ENCODE measurements at regions not wholly inside any gene's neighbourhood (a gene's known extent, or its start where the extent isn't known, plus 50 kb on each side); places are given as distances from the start of the nearest gene placed in this dataset.
"Not testable (repeated sequence)": the region's sequence is repeated elsewhere in the genome, so short reads cannot be mapped to it uniquely, and the experiment has no call there.

GRCh38 chr3:88298189-88298588 is 148.4 kb downstream of the C3orf38 start:
- DNase-seq: no peak

GRCh38 chr3:88301273-88301995 is 151.7 kb downstream of the C3orf38 start:
- no peak for DNase-seq

GRCh38 chr3:88301996-88302393 is 152.2 kb downstream of the C3orf38 start:
- DNase-seq: no peak

- not testable (repeated sequence) for DNase-seq
Observed at GRCh38 chr3:88303331-88303904, 153.7 kb downstream of the C3orf38 start.

- DNase-seq: no peak
Observed at GRCh38 chr3:88307666-88308065, 157.9 kb downstream of the C3orf38 start.

- DNase-seq: no peak
Observed at GRCh38 chr3:88311826-88312225, 162.1 kb downstream of the C3orf38 start.

GRCh38 chr3:88312256-88312655 is 162.5 kb downstream of the C3orf38 start:
- no peak for DNase-seq

GRCh38 chr3:88318067-88318466 is 168.3 kb downstream of the C3orf38 start:
- DNase-seq: no peak

- no peak for DNase-seq
Observed at GRCh38 chr3:88321363-88322050, 171.7 kb downstream of the C3orf38 start.

GRCh38 chr3:88324788-88325187 is 175.0 kb downstream of the C3orf38 start:
- DNase-seq: no peak

- no peak for DNase-seq
Observed at GRCh38 chr3:88334187-88334868, 184.6 kb downstream of the C3orf38 start.

GRCh38 chr3:88336894-88337293 is 187.1 kb downstream of the C3orf38 start:
- no peak for DNase-seq

GRCh38 chr3:88343264-88343663 is 193.5 kb downstream of the C3orf38 start:
- DNase-seq: no peak

- DNase-seq: no peak
Observed at GRCh38 chr3:88346643-88347042, 196.9 kb downstream of the C3orf38 start.

GRCh38 chr3:88362428-88362827 is 212.7 kb downstream of the C3orf38 start:
- DNase-seq: no peak

- no peak for DNase-seq
Observed at GRCh38 chr3:88364926-88365325, 215.2 kb downstream of the C3orf38 start.

GRCh38 chr3:88369337-88369736 is 219.6 kb downstream of the C3orf38 start:
- no peak for DNase-seq

GRCh38 chr3:88369767-88370166 is 220.0 kb downstream of the C3orf38 start:
- no peak for DNase-seq

GRCh38 chr3:88385090-88385489 is 235.3 kb downstream of the C3orf38 start:
- peak; percentile 20 for DNase-seq

GRCh38 chr3:88398581-88398980 is 248.8 kb downstream of the C3orf38 start:
- no peak for DNase-seq

- DNase-seq: no peak
Observed at GRCh38 chr3:88403319-88403718, 253.6 kb downstream of the C3orf38 start.

- no peak for DNase-seq
Observed at GRCh38 chr3:88408097-88408496, 258.3 kb downstream of the C3orf38 start.

- DNase-seq: no peak
Observed at GRCh38 chr3:88408935-88409334, 259.2 kb downstream of the C3orf38 start.

GRCh38 chr3:88410259-88410658 is 260.5 kb downstream of the C3orf38 start:
- no peak for DNase-seq
